RCC 7860 (cell line): ENCODE measurements at regions not wholly inside any gene's neighbourhood (a gene's known extent, or its start where the extent isn't known, plus 50 kb on each side); places are given as distances from the start of the nearest gene placed in this dataset.
A peak's percentile ranks its signal among the peaks of the same experiment; 100 is the strongest.

Experiments
- DNase-seq: peaks from one replicate; pipeline ENCODE4 v3.0.0-alpha.2; 2015; ENCODE audit warnings: low spot score
- FAIRE-seq: peaks from 2 replicates; lab custom pipeline; 2012; peaks lifted over from hg19 to GRCh38; lab: Jason Lieb, UNC

DNA sequence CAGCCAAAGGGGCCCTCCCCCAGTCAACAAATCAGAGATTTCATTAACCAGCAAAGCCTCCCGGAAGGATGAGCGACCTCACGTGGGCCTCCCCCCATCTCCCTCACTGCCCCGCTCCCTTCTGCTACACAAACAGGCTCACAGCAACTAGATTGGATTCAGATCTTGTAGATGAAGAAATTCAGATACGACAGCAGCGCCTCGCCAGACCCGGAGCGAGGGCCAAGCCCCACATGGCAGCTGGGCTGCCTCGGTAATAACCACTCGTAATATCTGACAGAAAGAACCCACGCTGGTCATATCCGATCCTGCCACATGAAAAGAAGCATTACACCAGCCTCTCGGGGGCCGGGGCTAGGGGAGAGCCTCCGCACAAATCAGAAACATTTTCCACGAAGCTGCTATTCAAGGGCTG is 581.3 kb downstream of the BCOR start:
- no peak for FAIRE-seq
- DNase-seq = no peak

DNA sequence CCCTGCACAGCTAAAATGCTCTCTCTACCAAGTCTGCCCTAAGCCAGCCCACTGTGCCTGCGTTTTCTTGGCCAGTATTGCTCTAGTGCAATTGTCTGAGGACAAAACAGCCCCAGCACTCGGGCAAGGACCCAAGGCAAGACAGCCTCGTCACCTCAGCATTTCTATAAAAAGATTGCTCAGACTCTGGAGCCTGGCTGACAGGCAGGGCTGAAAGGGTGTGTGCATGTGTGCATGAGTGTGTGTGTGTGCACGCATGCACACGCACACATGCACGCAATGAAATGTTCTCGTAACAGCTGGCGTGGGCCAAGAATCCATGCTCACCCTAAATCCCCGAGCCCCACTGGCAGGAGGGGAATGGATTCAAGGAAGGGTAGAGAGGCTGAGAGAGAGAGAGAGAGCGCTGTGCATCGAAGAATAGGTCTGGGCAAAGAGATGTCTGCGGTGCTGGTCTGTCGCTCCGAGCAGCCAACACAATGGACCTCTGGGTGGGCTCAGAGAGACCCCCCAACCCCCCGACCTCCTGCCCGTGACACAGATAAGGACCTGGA is 579.2 kb downstream of the BCOR start:
- no peak for DNase-seq
- FAIRE-seq = no peak

DNA sequence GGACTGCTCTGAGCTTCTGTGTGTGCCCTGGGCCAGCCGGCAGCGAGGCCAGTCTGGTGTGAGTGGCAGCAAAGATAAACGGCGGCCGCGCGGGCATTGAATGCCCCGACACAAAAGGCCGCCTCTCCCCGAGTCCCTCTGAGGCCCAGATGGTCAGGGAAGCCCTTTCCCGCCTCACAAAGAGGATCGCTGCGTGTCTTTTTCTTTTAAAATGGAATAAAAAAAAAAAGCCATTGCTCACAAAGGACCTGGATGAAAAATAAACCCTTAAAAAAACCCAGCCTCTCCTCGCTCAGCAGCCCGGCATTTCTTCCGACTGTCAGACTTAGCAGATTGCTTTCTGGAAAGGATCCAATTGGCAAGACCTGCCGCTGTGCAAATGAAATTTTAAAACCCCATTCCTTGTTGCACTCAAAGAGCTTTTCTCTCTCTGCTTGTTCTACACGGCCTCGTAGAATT is 578.7 kb downstream of the BCOR start:
- no peak for FAIRE-seq

DNA sequence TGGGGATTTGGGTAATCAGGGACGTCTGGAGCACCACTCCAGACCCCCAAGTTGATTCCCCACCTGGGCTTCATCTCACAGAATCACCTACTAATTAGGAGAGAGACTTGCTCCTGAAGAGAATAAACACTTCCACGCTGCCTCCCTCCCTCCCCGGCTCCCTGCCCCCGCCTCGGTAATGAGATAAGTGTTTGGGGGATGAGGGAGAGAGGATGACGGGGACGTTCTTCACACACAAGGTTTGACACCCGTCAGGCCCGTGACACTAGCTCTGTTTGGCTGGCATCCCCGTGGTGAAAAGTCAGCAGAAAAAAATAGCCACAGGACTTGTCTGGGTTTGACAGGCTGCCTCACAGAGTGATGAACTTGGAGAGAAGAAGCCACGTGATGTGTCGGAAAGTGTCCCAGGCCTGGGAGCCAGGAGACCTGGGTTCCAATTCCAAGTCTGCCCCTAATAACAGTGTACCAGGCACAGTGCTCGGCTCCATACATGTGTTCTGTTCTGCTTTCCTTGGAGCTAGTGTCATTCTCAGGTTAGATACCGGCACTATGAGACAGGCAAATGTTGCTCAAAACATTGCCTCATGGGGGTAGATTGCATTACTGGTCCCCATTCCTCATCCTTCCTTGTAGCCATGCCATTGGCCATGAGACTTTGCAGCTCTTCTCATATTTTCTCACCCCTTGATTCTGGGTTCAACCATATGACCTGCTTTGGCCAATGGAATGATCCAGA is 578.0 kb downstream of the BCOR start:
- no peak for FAIRE-seq

More for the DNA sequence above, 578.7 kb downstream of the BCOR start:
- no peak for DNase-seq

DNA sequence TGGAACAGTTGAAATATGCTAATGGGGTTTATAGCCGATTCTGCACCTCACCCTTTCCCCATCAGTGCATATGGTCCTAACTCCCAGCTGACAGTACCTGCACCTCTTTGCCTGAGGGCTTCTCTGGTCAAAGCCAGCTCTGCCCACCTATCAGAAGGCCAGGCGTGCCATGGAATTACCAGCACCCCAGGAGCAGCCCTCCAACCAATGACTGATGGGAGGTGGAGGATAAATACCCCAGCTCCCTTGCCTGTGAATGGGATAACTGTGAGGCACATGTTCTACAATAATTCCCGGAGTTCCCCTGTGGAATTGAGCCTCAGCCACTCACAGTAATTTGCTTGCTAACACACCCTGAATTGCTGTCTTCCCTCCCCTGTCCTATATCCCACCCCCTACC is 572.0 kb downstream of the BCOR start:
- no peak for DNase-seq
- no peak for FAIRE-seq

More for the DNA sequence above, 578.0 kb downstream of the BCOR start:
- no peak for DNase-seq

DNA sequence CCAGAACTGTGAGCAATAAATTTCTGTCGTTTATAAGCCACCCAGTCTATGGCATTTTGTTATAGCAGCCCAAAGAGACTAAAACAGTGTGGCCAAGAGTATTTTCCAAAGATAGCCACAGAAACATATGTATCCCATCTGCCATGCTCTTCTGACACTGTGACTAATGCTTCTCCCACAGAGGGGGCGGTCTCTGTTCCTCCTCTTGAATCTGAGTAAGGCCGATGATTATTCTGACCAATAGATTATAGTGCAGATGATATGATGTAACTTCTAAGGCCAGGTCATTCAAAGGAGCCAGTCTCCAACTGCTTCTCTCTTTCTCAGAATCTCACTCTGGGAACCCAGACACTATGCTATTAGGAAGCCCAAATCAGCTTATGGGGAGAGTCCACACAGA is 570.7 kb downstream of the BCOR start:
- FAIRE-seq = no peak
- peak; percentile 5 for DNase-seq

DNA sequence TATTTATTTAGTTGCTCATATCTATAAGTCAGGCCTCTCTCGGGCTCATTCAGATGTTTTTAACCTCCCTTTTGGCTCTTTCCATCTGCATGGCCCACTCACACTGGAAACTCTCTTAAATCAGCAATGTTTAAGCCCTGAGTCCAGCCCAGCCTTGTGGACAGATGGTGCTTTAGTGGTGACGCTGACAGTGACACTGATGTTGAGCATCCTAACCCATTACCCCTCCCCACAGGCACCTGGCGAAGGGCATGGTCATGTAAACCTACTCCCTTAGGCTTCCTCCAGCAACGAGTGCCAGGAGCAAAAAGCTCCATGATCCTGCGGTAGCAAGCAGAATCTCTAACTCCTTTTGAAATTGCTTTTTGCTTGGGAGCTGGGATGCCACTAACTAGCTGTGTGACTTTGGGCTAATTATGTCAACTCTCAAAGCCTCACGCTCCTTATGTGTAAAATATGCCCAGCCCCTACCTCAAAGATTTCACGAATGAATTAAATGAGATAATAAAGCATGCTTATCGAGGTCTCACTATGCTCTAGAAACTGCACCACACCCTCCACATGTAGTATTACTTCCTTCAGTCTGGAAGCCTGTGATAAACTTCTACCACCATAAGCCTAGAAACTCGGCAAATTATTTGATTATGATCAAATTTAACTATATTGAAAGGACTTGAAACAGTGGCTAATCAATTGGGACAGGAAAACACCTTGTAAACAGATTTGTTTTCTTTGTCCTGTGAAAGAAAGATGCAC is 569.4 kb downstream of the BCOR start:
- DNase-seq (no peak), FAIRE-seq (no peak)

DNA sequence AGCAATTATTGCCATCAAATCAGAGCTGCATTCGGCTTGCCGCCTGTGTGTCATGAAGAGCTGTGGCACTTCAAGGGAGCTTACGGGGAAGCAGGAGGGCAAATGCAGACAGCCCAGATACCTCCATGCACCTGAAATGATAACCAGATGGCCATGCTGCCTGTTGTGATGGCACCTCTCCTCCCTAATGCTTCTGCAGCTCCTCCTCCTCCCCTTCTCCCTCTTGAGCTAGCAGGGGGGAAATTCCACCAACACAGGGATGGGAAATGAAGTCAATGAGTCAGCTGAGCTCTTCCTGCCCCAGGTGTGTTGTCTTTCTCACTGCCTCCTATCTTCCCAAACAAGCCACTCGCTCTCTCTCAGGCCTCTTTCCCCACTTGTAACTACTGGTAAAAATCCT is 565.0 kb downstream of the BCOR start:
- no peak for DNase-seq
- FAIRE-seq = no peak

DNA sequence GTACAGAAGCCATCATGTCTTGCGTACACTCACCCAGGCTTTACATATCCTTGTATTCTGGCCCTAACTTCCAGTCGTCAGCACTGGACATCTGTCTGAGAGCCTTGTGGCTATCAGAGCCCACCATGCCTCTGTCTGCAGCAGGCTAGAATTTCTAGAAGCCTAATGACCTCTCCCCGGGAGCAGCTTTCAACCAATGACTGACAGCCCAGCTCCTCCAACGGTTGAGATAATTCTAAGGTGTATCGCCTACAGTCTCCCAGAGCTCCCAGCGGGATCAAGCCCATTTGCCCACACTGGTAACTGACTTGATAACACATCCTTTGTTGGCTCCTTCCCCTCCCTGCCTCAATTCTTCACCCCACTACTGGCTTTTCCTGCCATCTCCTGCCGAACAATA is 562.8 kb downstream of the BCOR start:
- no peak for DNase-seq
- FAIRE-seq = no peak

DNA sequence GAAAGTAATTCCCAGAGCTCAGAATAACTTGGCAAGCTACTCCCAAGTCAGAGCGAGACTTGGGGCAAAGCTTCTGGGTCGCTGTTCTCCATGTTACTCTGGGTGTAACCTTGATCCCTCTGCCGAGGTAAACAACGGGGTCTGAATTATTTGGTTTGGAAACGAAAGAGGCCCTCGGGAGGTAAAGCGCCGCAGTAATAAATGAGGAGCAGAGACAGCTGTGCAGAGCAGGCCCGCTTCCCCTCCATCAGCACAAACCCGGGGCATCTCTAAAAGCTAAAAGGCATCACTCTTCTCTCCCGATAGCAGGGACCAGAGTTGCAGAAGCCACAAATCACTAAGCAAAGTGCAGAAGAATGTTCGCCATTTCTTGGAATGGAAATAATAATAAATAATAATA is 561.5 kb downstream of the BCOR start:
- DNase-seq = no peak
- no peak for FAIRE-seq

DNA sequence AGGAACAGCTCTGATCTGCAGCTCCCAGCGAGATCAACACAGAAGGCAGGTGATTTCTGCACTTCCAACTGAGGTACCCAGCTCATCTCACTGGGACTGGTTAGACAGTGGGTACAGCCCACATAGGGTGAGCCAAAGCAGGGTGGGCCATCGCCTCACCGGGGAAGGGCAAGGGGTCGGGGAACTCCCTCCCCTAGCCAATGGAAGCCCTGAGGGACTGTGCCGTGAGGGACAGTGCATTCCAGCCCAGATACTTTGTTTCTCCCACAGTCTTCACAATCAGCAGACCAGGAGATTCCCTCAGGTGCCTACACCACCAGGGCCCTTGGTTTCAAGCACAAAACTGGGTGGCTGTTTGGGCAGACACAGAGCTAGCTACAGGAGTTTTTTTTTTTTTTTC is 555.9 kb downstream of the BCOR start:
- DNase-seq = no peak
- FAIRE-seq = no peak

DNA sequence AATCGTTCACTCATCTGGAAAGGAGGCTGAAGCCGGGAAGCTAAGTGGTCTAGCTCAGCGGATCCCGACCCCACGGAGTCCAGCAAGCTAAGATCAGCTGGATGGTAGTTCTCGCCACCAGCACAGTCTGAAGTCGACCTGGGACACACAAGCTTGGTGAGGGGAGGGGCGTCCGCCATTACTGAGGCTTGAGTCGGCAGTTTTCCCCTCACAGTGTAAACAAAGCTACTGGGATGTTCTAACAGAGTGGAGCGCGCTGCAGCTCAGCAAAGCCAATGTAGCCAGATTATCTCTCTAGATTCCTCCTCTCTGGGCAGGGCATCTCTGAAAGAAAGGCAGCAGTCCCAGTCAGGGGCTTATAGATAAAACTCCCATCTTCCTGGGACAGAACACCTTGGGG is 555.4 kb downstream of the BCOR start:
- DNase-seq (no peak), FAIRE-seq (no peak)

DNA sequence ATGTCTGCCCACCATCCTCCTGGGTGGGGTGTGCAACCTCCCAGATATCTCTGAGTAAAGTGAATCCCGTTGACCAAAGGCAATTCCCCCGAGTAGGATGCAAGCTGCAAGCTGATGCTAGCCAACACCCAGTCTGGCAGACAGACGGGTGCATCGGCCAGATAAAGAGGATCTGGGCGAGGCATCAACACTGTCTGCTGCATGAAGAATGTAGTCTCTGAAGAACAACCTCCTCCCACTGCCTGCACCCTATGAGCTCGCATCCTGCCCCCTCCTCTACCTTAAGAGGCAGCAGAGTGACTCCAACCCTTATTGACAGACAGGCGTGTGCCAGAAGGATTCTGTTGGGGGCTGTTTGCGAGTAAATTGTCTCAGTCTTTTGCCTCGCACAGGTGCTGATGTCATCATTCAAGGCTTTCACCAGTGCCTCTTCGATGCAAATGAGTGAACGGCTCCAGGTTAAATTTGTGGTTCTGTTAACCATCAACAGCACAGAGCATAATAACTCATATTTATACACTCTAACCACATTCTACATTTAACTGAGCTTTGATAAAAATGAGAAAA is 546.9 kb downstream of the BCOR start:
- DNase-seq (peak; percentile 6), FAIRE-seq (no peak)

DNA sequence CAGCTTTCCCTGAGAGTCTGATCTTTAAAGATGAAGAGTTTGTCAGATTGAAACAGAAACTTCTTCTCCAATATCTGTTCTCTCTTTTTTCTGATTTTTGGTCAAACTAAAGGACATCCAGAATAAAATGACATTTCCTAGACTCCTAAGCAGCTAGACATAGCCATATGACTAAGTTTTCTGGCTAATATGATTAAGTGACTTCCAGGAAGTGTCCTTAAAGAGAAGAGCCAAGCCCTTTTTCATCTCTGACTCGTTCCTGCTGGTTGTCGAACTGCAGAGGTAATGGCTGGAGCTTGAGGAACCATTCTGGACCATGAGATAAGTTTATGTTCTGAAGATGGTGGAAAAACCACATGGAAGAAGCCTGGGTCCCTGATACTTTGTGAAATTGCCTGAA is 546.0 kb downstream of the BCOR start:
- FAIRE-seq = no peak
- DNase-seq = no peak

DNA sequence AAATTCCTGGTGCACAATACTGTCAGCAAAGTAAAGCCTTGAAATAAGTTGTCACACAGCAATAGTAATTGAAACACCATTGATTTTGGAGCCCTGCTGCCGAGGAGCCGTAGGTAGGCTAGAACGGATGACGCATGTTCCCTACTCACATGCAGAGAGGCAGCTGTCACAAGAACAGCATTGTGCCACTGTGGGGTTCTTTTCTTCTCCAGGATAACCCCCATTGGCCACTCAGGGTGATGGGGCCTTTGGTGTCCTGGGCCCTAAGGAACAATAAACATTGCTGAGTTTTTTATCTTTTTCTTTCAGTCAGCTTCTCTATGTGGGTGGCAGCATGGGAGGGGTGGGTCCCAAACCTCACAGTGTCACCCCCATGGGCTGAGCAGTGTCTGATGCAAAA is 542.3 kb downstream of the BCOR start:
- FAIRE-seq (no peak), DNase-seq (no peak)

DNA sequence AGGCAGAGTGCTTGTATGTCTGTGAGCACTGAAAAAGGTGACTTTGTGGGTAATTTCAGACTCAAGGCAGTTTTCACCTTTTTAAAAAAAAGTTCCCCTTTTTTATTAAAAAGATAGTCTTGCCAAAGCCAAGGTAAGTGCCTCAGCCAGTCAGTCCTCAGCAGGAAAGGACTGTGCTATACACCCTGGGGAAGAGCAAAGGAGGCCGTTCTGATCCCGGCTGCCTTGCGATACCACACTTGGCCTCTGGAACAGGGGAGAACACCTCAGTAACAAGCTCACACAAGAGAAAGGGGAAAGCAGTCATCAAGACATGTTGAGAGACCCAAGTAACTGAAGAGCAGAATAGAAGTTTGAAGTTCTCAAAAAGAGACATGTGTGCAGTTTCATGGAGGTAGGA is 541.7 kb downstream of the BCOR start:
- DNase-seq (no peak), FAIRE-seq (no peak)

DNA sequence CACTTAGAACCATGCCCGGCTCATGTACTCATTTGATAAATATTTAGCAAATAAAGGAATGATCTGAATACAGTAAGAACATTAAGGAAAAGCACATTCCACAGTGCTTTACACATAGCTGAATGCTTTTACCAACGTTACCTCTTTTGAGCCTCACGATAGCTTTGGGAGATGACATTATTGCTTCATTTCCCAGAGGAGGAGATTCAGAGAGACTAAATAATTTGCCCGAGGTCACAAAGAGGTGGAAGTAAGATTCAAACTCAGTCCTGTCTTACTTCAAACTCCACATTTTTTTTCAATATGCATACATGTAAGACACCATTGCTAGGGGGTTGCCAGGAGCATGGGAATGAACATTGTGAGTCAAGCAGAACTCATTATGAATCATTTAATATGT is 538.5 kb downstream of the BCOR start:
- no peak for FAIRE-seq
- DNase-seq = no peak

DNA sequence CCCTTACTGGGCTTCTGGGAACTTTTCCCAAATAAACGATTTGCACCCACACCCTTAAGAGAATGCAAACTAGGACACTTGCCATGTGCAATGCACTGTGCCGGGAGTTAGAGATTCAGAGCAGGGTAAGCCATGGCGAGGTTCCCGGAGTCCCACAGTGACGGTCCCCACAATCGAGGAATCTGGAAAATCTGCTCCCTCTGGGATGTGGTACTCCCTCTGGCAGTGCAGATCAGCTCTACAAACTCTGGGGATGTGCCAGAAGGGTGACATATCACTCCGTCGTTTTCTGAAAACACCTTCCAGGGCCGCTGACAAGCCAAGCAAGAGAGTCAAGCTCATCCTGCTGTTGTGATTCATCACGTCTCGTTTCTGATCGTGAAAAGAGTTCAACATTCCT is 537.5 kb downstream of the BCOR start:
- no peak for DNase-seq
- no peak for FAIRE-seq

DNA sequence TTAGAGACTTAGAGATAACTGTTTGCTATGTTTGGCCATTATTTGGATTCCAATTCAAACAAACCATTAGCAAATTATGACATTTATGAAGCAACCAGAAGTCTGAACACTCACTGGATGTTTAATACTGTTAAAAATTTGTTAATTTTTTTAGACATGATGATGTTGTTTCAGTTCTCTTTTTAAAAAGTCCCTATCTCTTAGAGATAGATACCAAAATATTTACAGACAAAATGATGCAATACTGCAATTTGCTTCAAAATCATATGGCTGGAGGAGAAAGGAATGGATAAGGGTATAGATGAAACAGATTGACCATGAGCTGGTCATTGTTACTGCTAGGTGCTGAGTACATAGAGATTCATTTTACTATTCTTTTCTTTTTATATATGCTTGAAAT is 534.6 kb downstream of the BCOR start:
- FAIRE-seq (no peak), DNase-seq (no peak)

DNA sequence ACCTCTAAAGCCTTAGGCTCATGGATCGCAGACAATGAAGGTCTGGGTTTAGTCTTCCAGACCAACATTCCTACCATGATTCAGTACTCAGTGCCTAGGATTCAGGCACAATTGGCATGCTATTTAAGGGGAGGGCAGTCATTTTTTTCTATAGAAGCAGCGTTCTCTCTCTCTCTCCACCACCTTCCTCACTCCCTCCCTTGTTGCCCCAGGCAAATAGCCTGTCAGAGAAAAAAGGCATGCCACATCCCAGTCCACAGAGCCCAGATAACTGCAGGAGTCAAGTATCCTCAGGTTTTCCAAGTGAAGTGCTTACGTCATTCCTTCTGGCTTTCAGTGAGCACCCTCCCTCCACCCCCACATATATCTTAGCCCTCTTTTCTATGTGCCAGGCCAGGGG is 533.0 kb downstream of the BCOR start:
- no peak for FAIRE-seq

DNA sequence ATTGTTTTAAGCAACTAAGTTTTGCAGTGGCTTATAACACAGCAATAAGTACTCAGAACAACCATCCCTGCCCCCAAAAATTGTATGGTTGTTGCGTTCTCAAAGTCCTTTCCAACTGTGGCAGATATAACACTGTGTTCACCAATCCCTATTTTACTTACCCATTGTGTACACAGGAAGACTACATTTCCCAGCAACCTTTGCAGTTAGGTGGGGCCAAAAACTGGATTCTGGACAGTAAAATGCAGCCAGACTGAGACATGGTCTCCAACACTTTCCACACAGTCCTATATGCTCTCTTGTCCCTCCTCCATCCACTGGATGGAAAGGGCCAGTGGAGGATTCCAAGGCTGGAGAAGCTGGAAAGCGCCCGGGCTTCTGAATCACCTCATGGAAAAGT is 523.6 kb downstream of the BCOR start:
- FAIRE-seq (no peak), DNase-seq (no peak)

More for the DNA sequence above, 533.0 kb downstream of the BCOR start:
- no peak for DNase-seq
